ENCODE measurements at regions not wholly inside any gene's neighbourhood (a gene's known extent, or its start where the extent isn't known, plus 50 kb on each side); places are given as distances from the start of the nearest gene placed in this dataset.

DNA sequence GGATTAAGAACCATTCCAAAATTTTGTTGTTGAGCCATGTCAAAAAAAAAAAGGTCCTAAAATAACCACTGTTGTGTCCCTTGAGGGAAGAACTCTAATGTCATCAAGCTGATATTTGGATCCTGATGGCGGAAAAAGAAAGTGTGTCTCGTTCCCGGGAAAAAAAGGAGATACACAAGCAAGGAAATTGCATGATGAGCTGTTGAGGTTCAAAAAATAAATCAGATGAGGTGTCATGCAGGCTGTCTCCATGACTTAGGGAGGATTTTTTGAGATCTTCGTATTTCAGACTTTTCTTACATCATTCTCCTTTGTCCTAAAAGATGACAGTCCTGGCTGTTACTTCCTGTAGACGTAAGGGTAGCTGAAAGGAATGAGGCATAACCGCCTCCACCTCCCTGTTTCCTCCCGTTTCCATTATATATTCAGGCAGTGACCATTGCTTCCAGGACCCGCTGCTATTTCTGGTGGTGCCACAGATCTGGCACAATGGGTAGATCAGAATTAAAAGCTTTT is 117.3 kb upstream of the TNFAIP3 start:
- no peaks in the 10 kb centered on the region for H3K36me3 ChIP-seq (ENCODE audit: control insufficient read depth in 1 of 2, insufficient read depth in 2 of 2, low read length in 2 of 2)
- H3K4me1 ChIP-seq (ENCODE audit: control insufficient read depth in 1 of 2, insufficient read depth in 2 of 2, low read length in 2 of 2), result peaks cover 0 to 11% of the 10 kb centered on the region in 2 donors
- no peaks in the 10 kb centered on the region for H3K27me3 ChIP-seq (ENCODE audit: control insufficient read depth in 1 of 2, insufficient read depth in 2 of 2, low read length in 2 of 2)
- no peaks in the 10 kb centered on the region for H3K9me3 ChIP-seq (ENCODE audit: control insufficient read depth in 1 of 2, low read length in 2 of 2)
- H3K27ac ChIP-seq (ENCODE audit: low read depth, low read length), result no peak overlapping the region
- no peak overlapping the region for H3K9ac ChIP-seq (ENCODE audit: low read depth in 1 of 2, low read length in 2 of 2)
- H3K4me3 ChIP-seq (ENCODE audit: low read depth in 1 of 2, low read length in 2 of 2), result no peak overlapping the region

DNA sequence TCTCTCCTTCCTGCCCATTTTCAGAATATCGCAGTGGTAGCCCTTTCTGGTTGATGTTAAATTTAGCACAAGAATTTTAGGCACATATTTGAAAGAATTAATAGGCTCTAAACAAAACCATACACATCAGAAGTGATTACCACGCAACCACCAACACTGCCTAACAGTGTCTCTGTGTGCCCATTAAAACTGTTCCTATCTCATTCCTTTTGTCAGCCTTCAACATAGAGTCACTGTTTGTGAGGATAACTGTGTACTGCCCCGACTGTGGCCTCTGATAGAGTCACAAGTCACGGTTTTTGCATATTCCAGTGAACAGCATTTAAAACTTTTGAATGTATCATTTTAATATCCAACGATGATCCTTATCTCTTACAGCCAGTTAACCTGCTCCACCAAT is 116.8 kb upstream of the TNFAIP3 start:
- no peak overlapping the region for H3K9ac ChIP-seq (ENCODE audit: low read depth in 1 of 2, low read length in 2 of 2)
- no peak overlapping the region for H3K4me3 ChIP-seq (ENCODE audit: low read depth in 1 of 2, low read length in 2 of 2)
- H3K9me3 ChIP-seq (ENCODE audit: control insufficient read depth in 1 of 2, low read length in 2 of 2), result no peaks in the 10 kb centered on the region
- peaks cover 0 to 11% of the 10 kb centered on the region in 2 donors for H3K4me1 ChIP-seq (ENCODE audit: control insufficient read depth in 1 of 2, insufficient read depth in 2 of 2, low read length in 2 of 2)
- no peak overlapping the region for H3K27ac ChIP-seq (ENCODE audit: low read depth, low read length)
- H3K27me3 ChIP-seq (ENCODE audit: control insufficient read depth in 1 of 2, insufficient read depth in 2 of 2, low read length in 2 of 2), result no peaks in the 10 kb centered on the region
- H3K36me3 ChIP-seq (ENCODE audit: control insufficient read depth in 1 of 2, insufficient read depth in 2 of 2, low read length in 2 of 2), result no peaks in the 10 kb centered on the region

DNA sequence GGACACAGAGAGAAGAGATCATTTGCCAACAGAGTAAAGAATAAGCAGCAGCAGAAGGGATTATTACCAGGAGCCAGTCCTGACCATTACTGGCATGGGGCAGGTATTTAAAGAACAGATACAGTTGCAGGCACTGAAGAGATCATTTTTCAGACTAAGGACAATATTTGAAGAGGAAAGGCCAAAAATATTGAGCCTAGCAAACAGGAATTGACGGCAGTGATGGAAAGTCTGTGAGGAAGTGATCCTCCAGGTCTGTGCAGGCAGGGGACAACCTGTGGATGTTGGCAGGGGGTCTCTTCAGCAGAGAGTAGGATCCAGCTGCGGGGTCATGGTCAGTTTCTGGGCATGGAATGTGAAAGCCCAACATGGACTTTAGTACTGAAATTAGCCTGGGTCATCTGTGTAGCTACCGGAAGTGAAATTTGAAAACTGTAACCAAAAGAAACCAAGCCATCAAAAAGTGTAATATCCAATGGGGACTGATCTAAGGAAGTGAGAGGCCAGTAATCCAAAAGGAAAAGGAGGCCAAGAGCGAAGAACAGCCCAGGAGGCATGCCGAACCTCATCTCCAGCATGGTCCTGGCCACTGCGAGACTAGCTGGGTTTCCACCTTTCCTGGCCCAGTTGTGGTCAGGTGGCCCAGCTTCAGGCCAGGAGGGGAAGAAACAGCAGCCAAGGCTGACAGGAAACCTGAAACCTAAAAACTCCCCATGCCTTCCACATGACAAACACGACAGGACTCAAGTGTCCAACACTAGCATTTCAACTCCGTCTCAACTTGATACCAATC is 115.1 kb upstream of the TNFAIP3 start:
- H3K9ac ChIP-seq (ENCODE audit: low read depth in 1 of 2, low read length in 2 of 2), result no peak overlapping the region
- no peak overlapping the region for H3K4me3 ChIP-seq (ENCODE audit: low read depth in 1 of 2, low read length in 2 of 2)
- no peak overlapping the region for H3K27ac ChIP-seq (ENCODE audit: low read depth, low read length)
- H3K4me1 ChIP-seq (ENCODE audit: control insufficient read depth in 1 of 2, insufficient read depth in 2 of 2, low read length in 2 of 2), result peaks cover 0 to 11% of the 10 kb centered on the region in 2 donors
- H3K36me3 ChIP-seq (ENCODE audit: control insufficient read depth in 1 of 2, insufficient read depth in 2 of 2, low read length in 2 of 2), result no peaks in the 10 kb centered on the region
- no peaks in the 10 kb centered on the region for H3K9me3 ChIP-seq (ENCODE audit: control insufficient read depth in 1 of 2, low read length in 2 of 2)
- no peaks in the 10 kb centered on the region for H3K27me3 ChIP-seq (ENCODE audit: control insufficient read depth in 1 of 2, insufficient read depth in 2 of 2, low read length in 2 of 2)

DNA sequence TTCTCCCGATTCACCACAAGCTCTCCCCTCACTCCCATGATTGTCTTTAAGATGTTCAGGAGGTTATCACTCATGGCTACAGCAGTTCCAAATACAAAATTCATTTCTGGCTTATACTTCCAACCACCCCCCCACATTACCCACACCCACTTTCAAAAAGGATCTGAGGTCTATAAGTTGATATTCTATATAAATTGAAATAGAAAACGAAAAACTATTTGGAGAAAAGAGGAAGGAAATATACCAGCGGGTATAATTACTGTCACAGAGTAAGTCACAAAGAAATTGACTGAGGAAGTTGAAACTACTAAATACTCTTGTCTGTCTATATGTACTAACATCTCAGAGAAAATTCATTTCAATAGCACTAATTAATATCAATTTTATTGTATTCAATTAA is 112.7 kb upstream of the TNFAIP3 start:
- peaks cover 0 to under 1% of the 10 kb centered on the region in 2 donors for H3K4me1 ChIP-seq (ENCODE audit: control insufficient read depth in 1 of 2, insufficient read depth in 2 of 2, low read length in 2 of 2)
- no peaks in the 10 kb centered on the region for H3K27me3 ChIP-seq (ENCODE audit: control insufficient read depth in 1 of 2, insufficient read depth in 2 of 2, low read length in 2 of 2)
- H3K9ac ChIP-seq (ENCODE audit: low read depth in 1 of 2, low read length in 2 of 2), result no peak overlapping the region
- no peaks in the 10 kb centered on the region for H3K9me3 ChIP-seq (ENCODE audit: control insufficient read depth in 1 of 2, low read length in 2 of 2)
- H3K36me3 ChIP-seq (ENCODE audit: control insufficient read depth in 1 of 2, insufficient read depth in 2 of 2, low read length in 2 of 2), result no peaks in the 10 kb centered on the region
- H3K4me3 ChIP-seq (ENCODE audit: low read depth in 1 of 2, low read length in 2 of 2), result no peak overlapping the region
- H3K27ac ChIP-seq (ENCODE audit: low read depth, low read length), result no peak overlapping the region

DNA sequence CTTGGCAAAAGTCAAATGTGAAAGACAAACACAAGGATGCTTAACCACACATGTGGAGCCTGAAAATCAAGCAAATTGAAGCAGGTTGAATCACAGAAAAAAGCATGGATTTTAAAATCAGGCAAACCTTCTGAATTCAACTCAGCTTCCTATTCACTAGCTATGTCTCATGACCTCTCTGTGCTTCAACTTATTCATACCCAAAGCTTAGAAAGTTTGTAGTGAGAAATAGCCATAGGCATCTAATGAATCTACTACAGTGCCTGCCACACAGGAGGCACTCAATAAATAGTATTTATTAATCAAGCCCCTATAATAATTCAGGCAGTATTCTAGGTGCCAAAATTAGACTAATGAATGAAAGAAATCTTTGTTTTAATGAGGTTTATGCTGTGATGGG is 112.2 kb upstream of the TNFAIP3 start:
- Histone ChIP-seq H3K27me3 (ENCODE audit: control insufficient read depth in 1 of 2, insufficient read depth in 2 of 2, low read length in 2 of 2) (no peaks in the 10 kb centered on the region), H3K4me3 (ENCODE audit: low read depth in 1 of 2, low read length in 2 of 2) (no peak overlapping the region), H3K9ac (ENCODE audit: low read depth in 1 of 2, low read length in 2 of 2) (no peak overlapping the region), H3K27ac (ENCODE audit: low read depth, low read length) (no peak overlapping the region), H3K9me3 (ENCODE audit: control insufficient read depth in 1 of 2, low read length in 2 of 2) (no peaks in the 10 kb centered on the region), H3K4me1 (ENCODE audit: control insufficient read depth in 1 of 2, insufficient read depth in 2 of 2, low read length in 2 of 2) (no peaks in the 10 kb centered on the region), H3K36me3 (ENCODE audit: control insufficient read depth in 1 of 2, insufficient read depth in 2 of 2, low read length in 2 of 2) (no peaks in the 10 kb centered on the region)

DNA sequence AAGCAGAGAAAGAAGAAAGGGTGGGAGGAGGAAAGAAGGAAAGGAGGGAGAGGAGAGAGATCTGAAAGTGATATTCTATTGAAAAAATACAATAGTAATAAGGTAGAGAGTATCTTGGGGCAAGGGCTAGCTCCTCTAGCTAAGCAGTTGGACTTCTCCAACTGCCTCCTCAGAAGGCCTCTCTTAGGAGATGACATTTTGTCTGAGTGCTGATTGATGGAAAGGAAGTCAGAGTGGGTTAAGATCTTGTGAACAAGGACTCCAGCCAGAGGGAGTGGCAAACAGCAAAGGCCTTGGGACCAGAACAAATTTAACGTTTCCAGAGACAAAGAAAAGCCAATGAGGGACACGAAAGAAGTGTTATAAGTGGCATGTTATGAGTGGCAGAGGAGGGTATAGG is 111.8 kb upstream of the TNFAIP3 start:
- H3K9me3 ChIP-seq (ENCODE audit: control insufficient read depth in 1 of 2, low read length in 2 of 2), result no peaks in the 10 kb centered on the region
- no peak overlapping the region for H3K9ac ChIP-seq (ENCODE audit: low read depth in 1 of 2, low read length in 2 of 2)
- H3K4me1 ChIP-seq (ENCODE audit: control insufficient read depth in 1 of 2, insufficient read depth in 2 of 2, low read length in 2 of 2), result no peaks in the 10 kb centered on the region
- H3K36me3 ChIP-seq (ENCODE audit: control insufficient read depth in 1 of 2, insufficient read depth in 2 of 2, low read length in 2 of 2), result no peaks in the 10 kb centered on the region
- H3K27me3 ChIP-seq (ENCODE audit: control insufficient read depth in 1 of 2, insufficient read depth in 2 of 2, low read length in 2 of 2), result no peaks in the 10 kb centered on the region
- H3K27ac ChIP-seq (ENCODE audit: low read depth, low read length), result no peak overlapping the region
- H3K4me3 ChIP-seq (ENCODE audit: low read depth in 1 of 2, low read length in 2 of 2), result no peak overlapping the region

DNA sequence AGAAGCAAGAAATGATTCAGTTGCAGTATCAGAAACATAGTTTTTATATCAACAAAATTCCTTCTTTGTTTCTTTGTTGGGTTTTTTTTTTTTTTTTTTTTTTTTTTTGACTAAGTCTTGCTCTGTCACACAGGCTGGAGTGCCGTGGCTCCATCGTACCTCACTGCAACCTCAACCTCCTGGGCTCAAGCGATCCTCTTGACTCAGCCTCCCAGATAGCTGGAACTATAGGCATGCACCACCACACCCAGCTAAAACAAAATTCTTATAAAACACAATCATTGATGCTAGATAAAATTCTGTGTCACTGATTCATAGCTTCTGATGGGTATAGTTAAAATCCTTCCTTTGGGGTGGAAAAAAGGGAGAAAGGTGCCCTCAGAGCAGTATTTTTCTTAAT is 110.3 kb upstream of the TNFAIP3 start:
- Histone ChIP-seq H3K4me1 (ENCODE audit: control insufficient read depth in 1 of 2, insufficient read depth in 2 of 2, low read length in 2 of 2) (no peaks in the 10 kb centered on the region), H3K36me3 (ENCODE audit: control insufficient read depth in 1 of 2, insufficient read depth in 2 of 2, low read length in 2 of 2) (no peaks in the 10 kb centered on the region), H3K9ac (ENCODE audit: low read depth in 1 of 2, low read length in 2 of 2) (no peak overlapping the region), H3K9me3 (ENCODE audit: control insufficient read depth in 1 of 2, low read length in 2 of 2) (no peaks in the 10 kb centered on the region), H3K27ac (ENCODE audit: low read depth, low read length) (no peak overlapping the region), H3K27me3 (ENCODE audit: control insufficient read depth in 1 of 2, insufficient read depth in 2 of 2, low read length in 2 of 2) (no peaks in the 10 kb centered on the region), H3K4me3 (ENCODE audit: low read depth in 1 of 2, low read length in 2 of 2) (no peak overlapping the region)

DNA sequence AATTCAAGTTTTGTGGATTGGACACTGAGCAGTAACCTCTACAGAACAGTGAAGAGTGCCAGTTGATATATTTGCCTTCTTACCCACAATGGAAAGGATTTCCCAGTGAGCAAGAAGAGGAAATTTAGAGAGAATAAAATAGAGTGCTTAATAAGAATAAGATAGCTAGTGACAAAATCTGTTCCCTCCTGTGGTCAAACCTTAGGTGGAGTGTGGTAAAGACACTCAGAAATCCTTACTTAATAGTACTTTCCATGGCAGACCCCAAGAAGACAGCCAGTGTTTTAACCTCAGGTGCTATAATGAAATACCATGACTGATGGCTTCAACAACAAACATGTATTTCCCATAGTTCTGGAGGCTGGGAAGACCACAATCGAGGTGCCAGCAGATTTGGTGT is 108.4 kb upstream of the TNFAIP3 start:
- Histone ChIP-seq H3K27me3 (ENCODE audit: control insufficient read depth in 1 of 2, insufficient read depth in 2 of 2, low read length in 2 of 2) (no peaks in the 10 kb centered on the region), H3K4me3 (ENCODE audit: low read depth in 1 of 2, low read length in 2 of 2) (no peak overlapping the region), H3K27ac (ENCODE audit: low read depth, low read length) (no peak overlapping the region), H3K4me1 (ENCODE audit: control insufficient read depth in 1 of 2, insufficient read depth in 2 of 2, low read length in 2 of 2) (no peaks in the 10 kb centered on the region), H3K9me3 (ENCODE audit: control insufficient read depth in 1 of 2, low read length in 2 of 2) (no peaks in the 10 kb centered on the region), H3K9ac (ENCODE audit: low read depth in 1 of 2, low read length in 2 of 2) (no peak overlapping the region), H3K36me3 (ENCODE audit: control insufficient read depth in 1 of 2, insufficient read depth in 2 of 2, low read length in 2 of 2) (no peaks in the 10 kb centered on the region)

DNA sequence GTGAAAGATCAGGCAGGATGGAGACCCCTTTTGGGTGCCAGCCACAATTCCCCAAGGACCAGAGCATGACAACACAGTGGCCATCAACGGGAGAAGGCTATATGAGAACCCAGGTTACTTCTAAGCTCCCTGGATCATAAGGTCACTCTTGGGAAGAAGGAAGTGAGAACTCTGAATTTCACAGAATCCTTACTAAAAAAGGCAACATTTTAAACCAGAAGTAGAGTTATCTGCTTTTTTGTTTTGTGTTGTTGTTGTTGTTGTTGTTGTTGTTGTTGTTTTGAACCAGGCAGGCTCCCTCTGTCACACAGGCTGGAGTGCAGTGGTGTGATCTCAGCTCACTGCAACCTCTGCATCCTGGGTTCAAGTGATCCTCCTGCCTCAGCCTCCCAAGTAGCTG is 107.4 kb upstream of the TNFAIP3 start:
- no peak overlapping the region for H3K4me3 ChIP-seq (ENCODE audit: low read depth in 1 of 2, low read length in 2 of 2)
- H3K27me3 ChIP-seq (ENCODE audit: control insufficient read depth in 1 of 2, insufficient read depth in 2 of 2, low read length in 2 of 2), result no peaks in the 10 kb centered on the region
- H3K9ac ChIP-seq (ENCODE audit: low read depth in 1 of 2, low read length in 2 of 2), result no peak overlapping the region
- H3K36me3 ChIP-seq (ENCODE audit: control insufficient read depth in 1 of 2, insufficient read depth in 2 of 2, low read length in 2 of 2), result no peaks in the 10 kb centered on the region
- H3K9me3 ChIP-seq (ENCODE audit: control insufficient read depth in 1 of 2, low read length in 2 of 2), result no peaks in the 10 kb centered on the region
- no peak overlapping the region for H3K27ac ChIP-seq (ENCODE audit: low read depth, low read length)
- no peaks in the 10 kb centered on the region for H3K4me1 ChIP-seq (ENCODE audit: control insufficient read depth in 1 of 2, insufficient read depth in 2 of 2, low read length in 2 of 2)

DNA sequence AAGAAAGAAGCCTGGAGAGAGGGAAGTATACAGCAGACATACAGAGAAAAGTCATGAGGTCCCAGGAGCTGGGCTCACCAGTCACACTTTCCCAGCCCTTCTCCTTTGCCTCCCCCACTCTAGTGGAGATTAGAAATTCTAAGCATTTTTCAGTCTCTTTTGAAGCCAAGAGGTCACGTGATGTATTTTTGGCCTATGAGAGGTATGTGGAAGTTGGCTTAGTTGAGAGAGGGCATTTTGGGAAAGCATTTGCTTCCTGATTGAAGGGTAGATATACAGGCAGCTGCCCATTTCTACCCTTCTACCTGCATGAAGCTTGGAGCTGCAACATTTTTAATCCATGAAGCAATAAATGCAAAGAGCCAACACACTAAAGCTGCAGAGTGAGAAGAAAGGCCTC is 106.0 kb upstream of the TNFAIP3 start:
- Histone ChIP-seq H3K4me1 (ENCODE audit: control insufficient read depth in 1 of 2, insufficient read depth in 2 of 2, low read length in 2 of 2) (no peaks in the 10 kb centered on the region), H3K36me3 (ENCODE audit: control insufficient read depth in 1 of 2, insufficient read depth in 2 of 2, low read length in 2 of 2) (no peaks in the 10 kb centered on the region), H3K9me3 (ENCODE audit: control insufficient read depth in 1 of 2, low read length in 2 of 2) (no peaks in the 10 kb centered on the region), H3K4me3 (ENCODE audit: low read depth in 1 of 2, low read length in 2 of 2) (no peak overlapping the region), H3K27ac (ENCODE audit: low read depth, low read length) (no peak overlapping the region), H3K27me3 (ENCODE audit: control insufficient read depth in 1 of 2, insufficient read depth in 2 of 2, low read length in 2 of 2) (no peaks in the 10 kb centered on the region), H3K9ac (ENCODE audit: low read depth in 1 of 2, low read length in 2 of 2) (no peak overlapping the region)
